ENCODE measurements at regions not wholly inside any gene's neighbourhood (a gene's known extent, or its start where the extent isn't known, plus 50 kb on each side); places are given as distances from the start of the nearest gene placed in this dataset.

- peak; percentile 40 for DNase-seq
These were observed 54.2 kb downstream of the SIX6 start for GRCh38 chr14:60563113-60563512.

GRCh38 chr14:60565211-60565610 lies 56.3 kb downstream of the SIX6 start:
- peak; percentile 99 for DNase-seq

GRCh38 chr14:60566101-60566500 lies 57.2 kb downstream of the SIX6 start:
- DNase-seq: no peak

GRCh38 chr14:60573943-60574495 lies 65.1 kb downstream of the SIX6 start:
- DNase-seq: no peak

GRCh38 chr14:60575008-60575407 lies 66.1 kb downstream of the SIX6 start:
- no peak for DNase-seq

GRCh38 chr14:60585676-60586075 lies 63.6 kb downstream of the SIX1 start:
- DNase-seq: no peak

- no peak for DNase-seq
These were observed 59.8 kb downstream of the SIX1 start for GRCh38 chr14:60589442-60589841.

- DNase-seq: no peak
These were observed 58.3 kb downstream of the SIX1 start for GRCh38 chr14:60590991-60591414.
